Endodermal cell (in vitro differentiated cells): ENCODE measurements at regions not wholly inside any gene's neighbourhood (a gene's known extent, or its start where the extent isn't known, plus 50 kb on each side); places are given as distances from the start of the nearest gene placed in this dataset.

ENCODE experiments used
- DNase-seq: peaks from one replicate; pipeline ENCODE4 v3.0.0-alpha.2; 2017
- H3K27ac ChIP-seq: 2 replicates; pipeline ENCODE4 v1.5.1; 2013; ENCODE audit warnings: mild to moderate bottlenecking, low read depth, low read length, moderate library complexity
- H3K27me3 ChIP-seq: 2 replicates; pipeline ENCODE4 v1.6.1; 2013; ENCODE audit warnings: mild to moderate bottlenecking, low read length, moderate library complexity; ENCODE audit not compliant: insufficient read depth, control insufficient read depth, poor library complexity, severe bottlenecking
- H3K36me3 ChIP-seq: 2 replicates; pipeline ENCODE4 v1.7.0; 2013; ENCODE audit warnings: mild to moderate bottlenecking, low read length, moderate library complexity; ENCODE audit not compliant: control insufficient read depth, insufficient read depth
- H3K4me1 ChIP-seq: one replicate; pipeline ENCODE4 v1.7.0; 2013; ENCODE audit warnings: low read length; ENCODE audit not compliant: control insufficient read depth, insufficient read depth
- H3K4me3 ChIP-seq: 2 replicates; pipeline ENCODE4 v1.5.1; 2013; ENCODE audit warnings: mild to moderate bottlenecking, low read length, moderate library complexity
- H3K9ac ChIP-seq: 2 replicates; pipeline ENCODE4 v1.6.1; 2013; ENCODE audit warnings: mild to moderate bottlenecking, low read length, moderate library complexity; ENCODE audit not compliant: poor library complexity, severe bottlenecking; ENCODE audit errors: extremely low read depth
- H3K9me3 ChIP-seq: 2 replicates; pipeline ENCODE4 v1.6.1; 2013; ENCODE audit warnings: mild to moderate bottlenecking, low read length, moderate library complexity; ENCODE audit not compliant: control insufficient read depth
- H3K27ac Mint-ChIP-seq: 2 replicates; pipeline ENCODE4 v1.8.0; 2020; ENCODE audit warnings: mixed read lengths
- H3K27me3 Mint-ChIP-seq: 2 replicates; pipeline ENCODE4 v1.8.0; 2021; ENCODE audit warnings: mild to moderate bottlenecking, mixed read lengths; ENCODE audit not compliant: insufficient read depth
- H3K36me3 Mint-ChIP-seq: 2 replicates; pipeline ENCODE4 v1.8.0; 2020; ENCODE audit warnings: low read depth, mixed read lengths
- H3K4me1 Mint-ChIP-seq: 2 replicates; pipeline ENCODE4 v1.8.0; 2020; ENCODE audit warnings: mixed read lengths
- H3K4me3 Mint-ChIP-seq: 2 replicates; pipeline ENCODE4 v1.8.0; 2020; ENCODE audit warnings: mild to moderate bottlenecking, moderate library complexity, mixed read lengths
- H3K9me3 Mint-ChIP-seq: 2 replicates; pipeline ENCODE4 v1.8.0; 2020; ENCODE audit warnings: mild to moderate bottlenecking, mixed read lengths
- CTCF ChIP-seq: fragments of 200-600 bp; sonication (generic); conservative IDR thresholded peaks from 2 replicates; pipeline ENCODE4 v1.5.0; 2021; ENCODE audit warnings: antibody characterized with exemption, mild to moderate bottlenecking
- WGBS, 2 experiments: methylation state at CpG; one replicate each; pipeline versions ENCODE4 v1.1.5 to v1.1.7; 2013; ENCODE audit warnings: missing lambda C conversion rate in 2 of 2, mixed read lengths in 1 of 2; ENCODE audit not compliant: insufficient coverage in 1 of 2, insufficient read length in 1 of 2; 5-methylcytosine and 5-hydroxymethylcytosine counted together

- peaks cover 19% of the 10 kb centered on the region for H3K4me1 ChIP-seq
- WGBS, 2 experiments, result 98 to 100% methylated on average over 1 to 3 of the region's 3 CpGs
- Mint-ChIP-seq H3K9me3 (no peaks in the 10 kb centered on the region), H3K36me3 (no peaks in the 10 kb centered on the region), H3K4me1 (peaks cover 32% of the 10 kb centered on the region), H3K27ac (no peak overlapping the region), H3K4me3 (no peak overlapping the region), H3K27me3 (peaks cover 2% of the 10 kb centered on the region)
- no peak overlapping the region for H3K9ac ChIP-seq
- DNase-seq, result no peak
- no peak for TF ChIP-seq CTCF
- no peak overlapping the region for H3K4me3 ChIP-seq
- H3K36me3 ChIP-seq, result no peaks in the 10 kb centered on the region
- H3K9me3 ChIP-seq, result no peaks in the 10 kb centered on the region
- no peaks in the 10 kb centered on the region for H3K27me3 ChIP-seq
- no peak overlapping the region for H3K27ac ChIP-seq
These were observed 112.1 kb upstream of the HAAO start for GRCh38 chr2:42904576-42904876.

GRCh38 chr2:42903821-42904575, 111.6 kb upstream of the HAAO start:
- no peak for DNase-seq
- H3K9me3 Mint-ChIP-seq, result no peaks in the 10 kb centered on the region
- Histone ChIP-seq H3K27me3 (no peaks in the 10 kb centered on the region), H3K4me3 (no peak overlapping the region), H3K9ac (no peak overlapping the region), H3K9me3 (no peaks in the 10 kb centered on the region), H3K27ac (no peak overlapping the region), H3K36me3 (no peaks in the 10 kb centered on the region), H3K4me1 (peaks cover 19% of the 10 kb centered on the region)
- no peak overlapping the region for H3K4me3 Mint-ChIP-seq
- TF ChIP-seq CTCF, result no peak
- no peak overlapping the region for H3K27ac Mint-ChIP-seq
- no peaks in the 10 kb centered on the region for H3K36me3 Mint-ChIP-seq
- peaks cover 32% of the 10 kb centered on the region for H3K4me1 Mint-ChIP-seq
- WGBS, 2 experiments, result 90 to 92% methylated on average over 8 to 16 of the region's 16 CpGs
- peaks cover 2% of the 10 kb centered on the region for H3K27me3 Mint-ChIP-seq

- no peak overlapping the region for H3K27ac Mint-ChIP-seq
- 95 to 99% methylated on average over 7 to 9 of the region's 9 CpGs for WGBS, 2 experiments
These were observed 110.7 kb upstream of the HAAO start for GRCh38 chr2:42902939-42903709.

More at GRCh38 chr2:42902939-42903709, 110.7 kb upstream of the HAAO start:
- Histone ChIP-seq H3K36me3 (no peaks in the 10 kb centered on the region), H3K9me3 (no peaks in the 10 kb centered on the region), H3K27ac (no peak overlapping the region), H3K27me3 (no peaks in the 10 kb centered on the region), H3K4me1 (peaks cover 19% of the 10 kb centered on the region), H3K4me3 (no peak overlapping the region), H3K9ac (no peak overlapping the region)
- peaks cover 2% of the 10 kb centered on the region for H3K27me3 Mint-ChIP-seq
- no peak for TF ChIP-seq CTCF
- DNase-seq, result no peak
- H3K9me3 Mint-ChIP-seq, result no peaks in the 10 kb centered on the region
- no peak overlapping the region for H3K4me3 Mint-ChIP-seq
- H3K36me3 Mint-ChIP-seq, result no peaks in the 10 kb centered on the region
- H3K4me1 Mint-ChIP-seq, result peaks cover 32% of the 10 kb centered on the region
